OCI-LY7 (cell line): ENCODE measurements at regions not wholly inside any gene's neighbourhood (a gene's known extent, or its start where the extent isn't known, plus 50 kb on each side); places are given as distances from the start of the nearest gene placed in this dataset.

Experiments
- EZH2phosphoT487 ChIP-seq: fragments of 200-600 bp; sonication (generic); IDR thresholded peaks from 2 replicates; pipeline ENCODE4 v1.6.1; 2018; ENCODE audit warnings: low read depth, borderline replicate concordance, mild to moderate bottlenecking, mixed run types, antibody characterized with exemption, low read length, moderate library complexity, mixed read lengths
- TF ChIP-seq, protein P1 (sequence below): fragments of 200-600 bp; sonication (generic); conservative IDR thresholded peaks from 2 replicates; pipeline ENCODE4 v1.5.1; 2014; ENCODE audit warnings: mild to moderate bottlenecking, antibody characterized with exemption, low read length, moderate library complexity, mixed read lengths

- TF ChIP-seq, protein P1, sequence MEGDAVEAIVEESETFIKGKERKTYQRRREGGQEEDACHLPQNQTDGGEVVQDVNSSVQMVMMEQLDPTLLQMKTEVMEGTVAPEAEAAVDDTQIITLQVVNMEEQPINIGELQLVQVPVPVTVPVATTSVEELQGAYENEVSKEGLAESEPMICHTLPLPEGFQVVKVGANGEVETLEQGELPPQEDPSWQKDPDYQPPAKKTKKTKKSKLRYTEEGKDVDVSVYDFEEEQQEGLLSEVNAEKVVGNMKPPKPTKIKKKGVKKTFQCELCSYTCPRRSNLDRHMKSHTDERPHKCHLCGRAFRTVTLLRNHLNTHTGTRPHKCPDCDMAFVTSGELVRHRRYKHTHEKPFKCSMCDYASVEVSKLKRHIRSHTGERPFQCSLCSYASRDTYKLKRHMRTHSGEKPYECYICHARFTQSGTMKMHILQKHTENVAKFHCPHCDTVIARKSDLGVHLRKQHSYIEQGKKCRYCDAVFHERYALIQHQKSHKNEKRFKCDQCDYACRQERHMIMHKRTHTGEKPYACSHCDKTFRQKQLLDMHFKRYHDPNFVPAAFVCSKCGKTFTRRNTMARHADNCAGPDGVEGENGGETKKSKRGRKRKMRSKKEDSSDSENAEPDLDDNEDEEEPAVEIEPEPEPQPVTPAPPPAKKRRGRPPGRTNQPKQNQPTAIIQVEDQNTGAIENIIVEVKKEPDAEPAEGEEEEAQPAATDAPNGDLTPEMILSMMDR: no peak
- TF ChIP-seq EZH2phosphoT487: no peak
These were observed 52.5 kb upstream of the BMPER start for GRCh38 chr7:33852838-33853237.
